Activated CD8-positive, alpha-beta T cell treated with anti-CD3 and anti-CD28 coated beads for 36 hours (primary cell): ENCODE measurements at regions not wholly inside any gene's neighbourhood (a gene's known extent, or its start where the extent isn't known, plus 50 kb on each side); places are given as distances from the start of the nearest gene placed in this dataset.

Source experiments
- ATAC-seq: fragments of 200-7000 bp; cut with Tn5 transposase; one replicate; pipeline ENCODE4 v1.10.0; 2021; ENCODE audit warnings: mild to moderate bottlenecking, moderate library complexity
- CTCF ChIA-PET: fragments of 350-600 bp; sonication (Branson Sonifier 250); formaldehyde crosslinking; loops from one replicate; lab custom pipeline; 2021; ENCODE audit warnings: antibody characterized with exemption; lab: Charles Lee
- POLR2A ChIA-PET: fragments of 350-600 bp; sonication (Branson Sonifier 250); formaldehyde crosslinking; loops from one replicate; lab custom pipeline; 2021; ENCODE audit warnings: antibody characterized with exemption; lab: Charles Lee
- DNase-seq: peaks from one replicate; pipeline ENCODE4 v3.0.0-alpha.2; 2020
- H3K27ac Mint-ChIP-seq: one replicate; pipeline ENCODE4 v1.8.0; 2021; ENCODE audit warnings: mild to moderate bottlenecking, mixed read lengths
- H3K27me3 Mint-ChIP-seq: one replicate; pipeline ENCODE4 v1.8.0; 2021; ENCODE audit warnings: mixed read lengths
- H3K36me3 Mint-ChIP-seq: one replicate; pipeline ENCODE4 v1.8.0; 2021; ENCODE audit warnings: low read depth, mixed read lengths
- H3K4me1 Mint-ChIP-seq: one replicate; pipeline ENCODE4 v1.8.0; 2021; ENCODE audit warnings: low read depth, mixed read lengths
- H3K4me3 Mint-ChIP-seq: one replicate; pipeline ENCODE4 v1.8.0; 2021; ENCODE audit warnings: mild to moderate bottlenecking, moderate library complexity, mixed read lengths
- H3K9me3 Mint-ChIP-seq: one replicate; pipeline ENCODE4 v1.8.0; 2021; ENCODE audit warnings: mixed read lengths
- CTCF ChIP-seq: fragments of 200-600 bp; IDR thresholded peaks from one replicate; pipeline ENCODE4 v1.8.0; 2022; ENCODE audit warnings: antibody characterized with exemption, mild to moderate bottlenecking
- intact Hi-C: fragments of 100-400 bp; cut with micrococcal nuclease; formaldehyde crosslinking; loops from one replicate; pipeline ENCODE4 v1.10.0; 2022

DNA sequence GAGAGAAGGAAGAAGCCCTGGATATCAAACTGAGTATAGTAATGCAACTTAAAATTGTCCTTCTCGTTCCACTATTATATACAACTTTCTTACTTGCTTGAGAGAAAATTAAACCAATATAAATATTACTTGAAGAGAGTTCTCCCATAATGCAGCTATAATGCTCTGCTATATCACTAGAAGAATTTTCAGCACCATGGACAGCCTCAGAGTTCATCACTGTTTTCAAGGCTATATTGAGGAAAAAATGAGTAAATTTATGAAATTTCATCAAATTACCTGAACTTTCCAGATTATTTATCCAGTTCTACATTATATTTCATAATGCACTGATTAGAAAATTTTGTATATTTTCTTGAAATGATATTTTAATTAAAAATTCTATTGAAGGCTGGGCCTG is 1053.5 kb upstream of the FAM98A start:
- ATAC-seq (no peak), DNase-seq (no peak)
- no peak overlapping the region for H3K4me3 Mint-ChIP-seq
- no peaks in the 10 kb centered on the region for H3K36me3 Mint-ChIP-seq
- no peak for TF ChIP-seq CTCF
- CTCF ChIA-PET: no interaction called here
- H3K27ac Mint-ChIP-seq: no peak overlapping the region
- H3K4me1 Mint-ChIP-seq: no peaks in the 10 kb centered on the region
- no peaks in the 10 kb centered on the region for H3K27me3 Mint-ChIP-seq
- peaks cover 11% of the 10 kb centered on the region for H3K9me3 Mint-ChIP-seq
- POLR2A ChIA-PET: no interaction called here
- intact Hi-C loops: no loop called here

GRCh38 chr2:34646901-34647300 is 1047.8 kb upstream of the FAM98A start:
- DNase-seq (no peak), ATAC-seq (no peak)
- Mint-ChIP-seq H3K27me3 (no peaks in the 10 kb centered on the region), H3K4me3 (no peak overlapping the region), H3K4me1 (no peaks in the 10 kb centered on the region), H3K36me3 (no peaks in the 10 kb centered on the region), H3K27ac (no peak overlapping the region), H3K9me3 (peaks cover 12% of the 10 kb centered on the region)
- no peak for TF ChIP-seq CTCF
- ChIA-PET CTCF (no interaction called here), POLR2A (no interaction called here)
- intact Hi-C loops: no loop called here

DNA sequence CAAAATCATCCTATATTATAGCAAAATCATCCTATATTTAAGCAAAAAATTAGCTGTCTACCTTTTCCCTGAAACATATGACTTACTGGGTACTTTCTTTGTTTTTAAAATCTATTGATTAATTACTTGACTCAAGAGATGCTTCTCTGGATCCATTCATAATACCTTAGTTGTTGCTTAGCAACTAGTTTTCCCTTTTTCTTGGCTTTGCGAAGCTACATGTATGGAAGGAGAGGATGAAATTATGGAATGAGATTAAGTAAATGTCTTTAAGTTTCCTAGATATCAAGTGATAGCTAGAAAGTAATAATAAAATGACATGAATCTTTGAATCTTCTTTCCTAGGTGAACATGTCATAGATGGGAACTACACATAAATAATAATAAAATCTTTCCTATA is 1033.2 kb upstream of the FAM98A start:
- CTCF ChIA-PET: no interaction called here
- no peak overlapping the region for H3K27ac Mint-ChIP-seq

GRCh38 chr2:34627003-34627402 is 1027.9 kb upstream of the FAM98A start:
- no peak overlapping the region for H3K4me3 Mint-ChIP-seq
- intact Hi-C loops: no loop called here
- POLR2A ChIA-PET: no interaction called here
- peaks cover 8% of the 10 kb centered on the region for H3K9me3 Mint-ChIP-seq
- no peaks in the 10 kb centered on the region for H3K27me3 Mint-ChIP-seq
- no peaks in the 10 kb centered on the region for H3K4me1 Mint-ChIP-seq
- no peak overlapping the region for H3K27ac Mint-ChIP-seq
- H3K36me3 Mint-ChIP-seq: no peaks in the 10 kb centered on the region
- ATAC-seq: no peak
- TF ChIP-seq CTCF: no peak
- DNase-seq: no peak
- CTCF ChIA-PET: no interaction called here

More for the DNA sequence above, 1033.2 kb upstream of the FAM98A start:
- Mint-ChIP-seq H3K27me3 (no peaks in the 10 kb centered on the region), H3K4me3 (no peak overlapping the region), H3K9me3 (peaks cover 16% of the 10 kb centered on the region), H3K36me3 (no peaks in the 10 kb centered on the region), H3K4me1 (no peaks in the 10 kb centered on the region)
- no peak for ATAC-seq
- no peak for DNase-seq
- intact Hi-C loops: no loop called here
- POLR2A ChIA-PET: no interaction called here
- no peak for TF ChIP-seq CTCF

DNA sequence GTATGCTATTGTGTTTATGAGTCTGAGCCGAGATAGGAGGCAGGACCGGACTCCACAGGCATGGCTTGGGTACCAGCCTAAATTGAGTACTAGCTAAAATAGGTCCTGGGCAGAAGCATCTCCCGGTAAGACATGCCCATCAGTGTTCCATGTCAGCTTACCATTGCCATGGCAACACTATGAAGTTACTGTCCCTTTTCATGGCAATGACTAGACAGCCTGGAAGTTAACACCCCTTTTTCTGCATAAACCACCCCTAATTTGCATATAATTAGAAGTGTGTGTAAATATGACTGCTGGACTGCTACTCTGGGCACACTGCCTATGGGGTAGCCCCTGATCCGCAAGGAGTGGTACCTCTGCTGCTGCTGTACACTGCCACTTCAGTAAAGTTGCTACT is 1005.1 kb upstream of the FAM98A start:
- intact Hi-C loops: no loop called here
- Mint-ChIP-seq H3K4me3 (no peak overlapping the region), H3K4me1 (no peaks in the 10 kb centered on the region), H3K27ac (no peak overlapping the region), H3K9me3 (peaks cover 12% of the 10 kb centered on the region), H3K27me3 (no peaks in the 10 kb centered on the region), H3K36me3 (no peaks in the 10 kb centered on the region)
- ChIA-PET CTCF (no interaction called here), POLR2A (no interaction called here)
- ATAC-seq (no peak), DNase-seq (no peak)
- no peak for TF ChIP-seq CTCF
